ENCODE measurements at regions not wholly inside any gene's neighbourhood (a gene's known extent, or its start where the extent isn't known, plus 50 kb on each side); places are given as distances from the start of the nearest gene placed in this dataset.

- no peak for DNase-seq
These were observed 302.4 kb upstream of the ZNF462 start for GRCh38 chr9:106560540-106560939.

GRCh38 chr9:106575823-106576222, 287.1 kb upstream of the ZNF462 start:
- DNase-seq, result no peak

DNA sequence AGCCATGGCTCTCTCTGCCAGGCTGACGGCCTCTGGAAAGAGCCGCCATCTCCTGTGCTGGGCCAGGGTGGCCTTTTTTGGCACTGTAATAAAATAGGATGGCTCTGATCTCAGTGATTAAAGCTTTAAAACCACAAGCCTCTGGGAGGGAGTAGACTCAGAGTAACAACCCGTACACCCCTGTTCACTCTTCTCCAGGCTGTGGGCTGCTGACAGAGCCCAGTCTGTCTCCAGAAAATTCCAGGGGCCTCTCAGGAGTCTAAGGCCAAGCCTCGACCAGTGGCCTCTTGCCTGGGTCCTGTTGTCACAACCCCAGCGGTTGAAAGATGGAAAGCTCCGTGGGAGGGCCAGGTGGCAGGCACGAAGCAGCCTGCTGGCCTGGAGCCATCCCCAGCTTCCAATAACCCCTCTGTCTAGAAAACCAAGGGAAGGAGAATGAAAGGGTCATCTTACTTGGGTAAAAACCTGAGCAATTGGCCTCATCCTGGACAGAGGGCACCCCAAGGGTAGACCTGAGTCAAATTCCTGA, 286.7 kb upstream of the ZNF462 start:
- DNase-seq, result no peak

DNA sequence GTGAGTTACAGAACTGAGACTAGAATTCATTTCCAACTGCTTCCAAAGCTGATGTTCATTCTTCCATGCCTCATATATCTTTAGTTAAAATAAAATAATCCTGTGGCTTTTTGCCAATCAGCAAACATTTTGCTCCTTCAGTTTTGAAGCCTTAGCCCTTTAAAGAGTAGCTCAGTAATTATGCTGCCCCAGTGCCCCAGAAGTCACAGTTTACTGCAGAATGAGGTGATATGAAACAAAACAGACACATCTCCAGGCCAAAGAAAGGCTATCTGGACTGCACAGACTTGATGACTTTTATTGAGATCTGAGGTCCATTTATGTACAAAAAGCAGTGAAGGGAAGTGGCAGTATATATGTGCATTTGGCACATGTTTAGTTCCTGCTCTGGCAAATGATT, 285.8 kb upstream of the ZNF462 start:
- no peak for DNase-seq

DNA sequence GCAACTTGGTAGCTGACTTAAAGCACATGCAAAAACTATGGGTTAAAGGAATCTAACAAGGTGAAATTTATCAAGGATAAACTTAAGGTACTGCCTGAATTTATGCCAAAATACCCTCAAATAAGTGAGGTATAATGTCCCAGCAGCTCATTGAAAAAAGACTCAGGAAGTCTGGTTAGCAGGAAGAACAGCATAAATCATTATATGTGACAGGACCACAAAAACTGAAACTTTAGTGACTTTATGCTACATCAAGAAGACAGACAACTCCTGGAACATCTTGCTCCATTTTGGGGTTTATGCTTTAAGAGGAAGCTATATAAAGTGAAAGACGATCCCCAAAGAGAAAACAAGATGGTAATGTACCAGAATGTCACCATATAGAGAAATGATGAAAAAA, 282.4 kb upstream of the ZNF462 start:
- DNase-seq, result no peak

DNA sequence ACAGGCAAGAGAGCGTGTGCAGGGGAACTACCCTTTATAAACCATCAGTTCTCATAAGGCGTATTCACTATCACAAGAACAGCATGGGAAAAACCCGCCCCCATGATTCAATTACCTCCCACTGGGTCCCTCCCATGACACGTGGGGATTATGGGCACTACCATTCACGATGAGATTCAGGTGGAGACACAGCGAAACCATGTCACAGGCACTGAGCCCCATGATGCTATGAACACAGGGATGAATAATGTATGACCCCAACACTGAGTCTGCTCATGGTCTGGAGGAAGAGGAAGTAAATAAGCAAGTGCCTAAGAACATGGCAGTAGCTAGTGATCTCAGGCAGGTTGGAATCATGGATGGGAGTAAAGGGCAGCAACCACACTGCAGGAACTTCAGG, 281.0 kb upstream of the ZNF462 start:
- no peak for DNase-seq

- DNase-seq, result no peak
These were observed 279.2 kb upstream of the ZNF462 start for GRCh38 chr9:106583751-106584150.

DNA sequence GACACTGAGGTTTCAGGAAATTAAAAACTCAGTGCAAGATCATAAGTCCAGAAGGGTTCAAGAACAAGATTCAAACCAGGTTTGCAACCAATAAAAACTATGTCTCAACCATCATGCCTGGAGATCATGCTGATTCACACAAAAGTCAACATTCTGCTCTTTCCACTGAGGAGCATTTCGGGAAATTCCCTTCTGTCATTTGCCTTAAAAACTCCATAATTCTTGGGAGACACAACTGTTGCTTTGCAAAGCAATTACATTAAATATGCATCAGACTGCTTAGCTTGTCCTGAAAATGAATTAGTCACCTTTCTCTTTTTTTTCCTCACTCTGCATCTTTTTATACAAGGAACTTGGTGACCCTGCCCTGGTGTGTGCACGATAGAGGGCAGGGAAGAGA, 275.9 kb upstream of the ZNF462 start:
- DNase-seq, result no peak

- DNase-seq, result no peak
These were observed 274.3 kb upstream of the ZNF462 start for GRCh38 chr9:106588626-106589025.

DNA sequence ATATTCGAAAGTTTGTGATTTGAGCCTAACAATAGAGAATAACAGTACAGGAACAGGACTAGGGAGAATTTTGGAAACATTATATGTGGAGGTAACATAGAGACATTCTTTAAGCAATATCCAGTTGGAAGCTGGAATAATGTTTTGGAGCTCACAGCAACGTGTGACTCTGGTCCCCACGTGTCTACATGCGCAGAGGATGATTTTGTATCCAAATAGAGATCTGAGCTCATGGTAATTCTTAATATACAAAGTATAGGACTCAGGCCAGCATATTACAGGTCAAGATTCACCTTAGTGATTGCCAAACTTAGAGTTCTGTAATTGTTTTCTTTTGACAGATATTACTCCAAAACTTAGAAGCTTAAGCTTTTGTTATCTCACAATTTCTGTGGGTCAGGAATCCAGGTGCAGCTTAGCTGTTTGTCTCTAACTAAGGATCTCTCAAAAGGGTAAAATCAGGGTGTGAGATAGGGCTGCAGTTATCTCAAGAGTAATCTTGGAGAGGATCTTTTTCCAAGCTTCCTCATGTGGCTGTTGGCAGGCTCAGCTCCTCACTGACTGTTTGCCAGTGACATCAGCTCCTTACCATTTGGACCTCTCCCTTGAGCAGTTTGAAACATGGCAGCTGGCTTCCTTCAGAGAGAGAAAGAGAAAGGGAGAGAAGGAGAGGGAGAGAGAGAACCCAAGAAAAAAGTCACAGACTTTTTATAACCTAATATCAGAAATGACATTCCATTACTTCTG, 272.0 kb upstream of the ZNF462 start:
- no peak for DNase-seq

DNA sequence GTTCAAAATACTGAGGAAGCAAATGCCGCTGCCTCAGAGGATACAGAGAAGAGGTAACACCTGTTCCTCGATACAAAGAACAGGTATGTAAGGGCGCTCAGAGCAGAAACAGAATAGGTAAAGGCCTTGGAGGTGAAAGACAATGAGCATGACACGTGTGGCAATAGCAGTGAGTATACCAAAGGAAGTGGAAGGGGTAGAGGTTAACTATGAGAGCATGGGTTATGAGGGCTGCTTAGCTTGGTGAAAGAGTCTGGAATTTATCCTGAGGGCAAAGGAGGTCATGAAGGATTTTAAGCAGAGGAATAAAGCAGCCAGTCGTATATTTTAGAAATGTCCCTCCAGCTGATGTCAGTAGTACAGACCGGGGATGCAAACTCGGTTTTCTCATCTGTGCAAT, 269.8 kb upstream of the ZNF462 start:
- no peak for DNase-seq

DNA sequence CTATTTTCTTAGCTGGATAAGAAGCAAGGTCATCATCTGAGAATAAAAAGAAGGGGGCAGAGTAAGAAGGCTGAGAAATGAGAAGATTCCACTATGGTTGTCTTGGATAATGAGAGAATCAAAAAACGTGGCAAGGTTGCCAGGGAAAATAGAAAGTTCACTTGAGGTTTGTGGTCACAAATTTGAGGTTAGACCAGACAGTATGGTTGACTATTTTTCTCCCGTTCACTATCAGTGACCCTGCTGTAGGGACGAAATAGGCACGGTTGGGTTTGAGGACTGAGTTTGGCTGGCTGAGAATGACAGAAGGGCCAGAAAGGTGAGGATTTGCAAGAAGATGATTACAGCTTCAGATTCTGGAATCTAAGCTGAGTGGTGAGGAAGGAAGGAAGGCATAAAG, 266.0 kb upstream of the ZNF462 start:
- DNase-seq, result no peak

GRCh38 chr9:106600955-106601560, 261.9 kb upstream of the ZNF462 start:
- no peak for DNase-seq

- no peak for DNase-seq
These were observed 260.6 kb upstream of the ZNF462 start for GRCh38 chr9:106602344-106602743.

DNA sequence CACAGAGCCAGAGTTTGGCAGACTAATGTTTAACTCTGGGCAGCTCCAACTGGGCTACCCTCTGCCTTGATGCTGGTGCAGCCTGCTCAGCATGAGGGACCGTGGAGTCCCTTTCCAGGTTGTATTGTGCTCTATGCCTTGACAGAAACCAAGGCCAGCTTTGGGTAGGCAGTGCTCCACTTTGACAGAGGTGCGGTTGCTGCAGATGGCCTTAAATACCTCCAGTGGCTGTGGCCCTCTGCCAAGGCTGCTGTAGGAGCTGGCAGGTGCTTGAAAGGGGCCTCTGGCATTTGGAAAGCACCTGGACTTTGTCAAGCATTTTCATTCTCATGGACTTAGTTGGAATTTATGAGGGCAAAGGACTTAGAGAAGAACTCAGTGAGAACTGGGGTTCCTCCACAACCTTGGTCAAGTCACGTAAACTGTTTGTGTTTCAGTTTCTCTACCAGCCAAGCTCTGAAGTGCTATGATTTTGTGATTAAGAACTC, 249.7 kb upstream of the ZNF462 start:
- DNase-seq, result no peak

GRCh38 chr9:106615118-106615889, 247.7 kb upstream of the ZNF462 start:
- no peak for DNase-seq

DNA sequence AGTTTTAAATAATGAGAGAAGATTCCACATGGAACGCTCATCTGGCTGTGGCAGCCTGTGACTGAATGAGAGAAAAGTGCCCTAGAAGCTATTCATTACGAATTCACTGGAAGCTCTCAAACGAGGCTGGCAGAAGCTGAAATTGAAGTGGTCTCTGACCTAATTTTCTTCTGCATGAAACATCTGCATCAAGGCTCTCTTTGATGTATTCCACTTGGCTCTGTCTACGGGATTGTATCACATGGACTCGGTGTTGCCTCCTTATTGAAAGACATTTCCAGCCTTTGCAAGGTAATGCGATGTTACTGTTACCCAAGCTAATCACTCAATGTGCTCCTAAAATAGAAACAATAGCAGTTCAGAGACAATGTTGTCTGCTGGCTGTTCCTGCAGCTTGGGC, 246.9 kb upstream of the ZNF462 start:
- DNase-seq, result no peak

GRCh38 chr9:106616851-106617345, 246.1 kb upstream of the ZNF462 start:
- no peak for DNase-seq

DNA sequence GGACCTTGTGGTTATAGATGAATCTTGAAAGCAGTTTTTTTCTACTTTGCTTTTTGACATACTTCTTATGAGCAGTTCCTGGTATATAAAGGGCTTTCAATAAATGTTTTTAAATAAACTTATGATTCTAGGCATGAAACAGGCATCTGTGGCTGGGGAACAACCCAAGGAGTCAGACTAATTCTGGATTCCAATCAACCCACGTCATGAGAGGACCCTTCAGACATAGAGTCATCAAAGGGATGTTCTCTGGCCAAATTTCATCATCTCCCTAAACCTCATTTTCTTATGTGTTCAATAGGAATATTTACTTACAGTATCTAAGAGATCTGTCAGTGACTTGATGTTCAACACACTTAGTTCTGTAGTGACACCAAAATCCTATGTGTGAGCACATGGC, 243.8 kb upstream of the ZNF462 start:
- DNase-seq, result no peak

DNA sequence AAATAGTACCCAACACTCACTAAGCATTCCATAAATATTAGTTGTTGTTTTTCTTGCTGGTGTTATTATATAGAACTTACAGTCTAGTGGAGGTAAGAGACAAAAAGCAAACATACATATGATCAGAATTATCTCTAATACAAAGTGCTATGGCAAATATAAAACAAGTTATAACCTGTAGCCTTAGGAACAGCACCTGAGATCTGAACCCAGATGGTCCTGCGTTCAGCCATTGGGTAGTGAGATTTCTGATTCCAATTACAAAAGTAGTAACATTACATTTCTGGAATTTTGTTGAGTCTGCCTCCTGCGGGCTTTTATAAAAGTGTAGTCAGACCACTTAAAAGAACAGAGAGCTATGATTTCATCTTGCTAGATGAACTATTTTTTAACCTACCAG, 242.9 kb upstream of the ZNF462 start:
- no peak for DNase-seq

GRCh38 chr9:106620866-106621265, 242.1 kb upstream of the ZNF462 start:
- no peak for DNase-seq

DNA sequence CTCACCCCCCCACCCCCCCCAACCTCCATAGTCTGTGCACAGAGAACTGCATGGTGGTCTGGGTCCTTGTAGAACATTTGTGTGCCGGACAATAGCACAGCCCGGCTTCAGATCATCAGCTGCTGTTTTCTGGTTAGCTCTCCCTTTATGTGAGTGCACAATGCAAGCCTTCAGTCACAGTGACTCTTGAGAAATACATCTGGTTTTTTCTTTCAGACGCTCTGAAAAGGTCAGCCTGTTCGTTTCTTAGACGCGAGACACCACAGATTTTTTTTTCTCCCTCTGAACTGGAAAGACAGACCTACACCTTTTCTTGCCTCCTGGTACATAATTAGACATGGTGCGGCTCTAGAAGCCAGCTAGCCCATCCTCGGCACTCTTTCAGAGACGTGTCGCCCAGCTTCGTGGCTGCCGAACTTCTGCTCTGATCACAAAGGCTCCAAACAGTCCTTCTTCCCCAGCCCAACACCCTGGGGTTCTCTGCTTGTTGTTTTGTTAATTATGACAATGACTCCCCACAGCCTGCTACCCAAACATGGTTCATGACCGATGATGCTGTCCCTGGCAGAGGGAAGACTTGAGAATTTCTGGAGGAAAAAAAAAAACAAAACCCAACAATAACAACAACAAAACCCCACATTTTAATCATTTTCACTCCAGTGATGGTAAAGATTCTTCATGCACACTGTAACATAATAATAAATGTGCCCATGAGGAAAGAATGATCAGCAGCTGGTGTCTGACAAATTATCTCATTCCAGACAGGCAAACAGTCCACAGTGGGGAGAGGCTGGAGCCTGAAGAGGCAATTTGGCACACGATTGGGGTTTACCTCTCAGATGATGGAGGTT, 241.4 kb upstream of the ZNF462 start:
- no peak for DNase-seq

DNA sequence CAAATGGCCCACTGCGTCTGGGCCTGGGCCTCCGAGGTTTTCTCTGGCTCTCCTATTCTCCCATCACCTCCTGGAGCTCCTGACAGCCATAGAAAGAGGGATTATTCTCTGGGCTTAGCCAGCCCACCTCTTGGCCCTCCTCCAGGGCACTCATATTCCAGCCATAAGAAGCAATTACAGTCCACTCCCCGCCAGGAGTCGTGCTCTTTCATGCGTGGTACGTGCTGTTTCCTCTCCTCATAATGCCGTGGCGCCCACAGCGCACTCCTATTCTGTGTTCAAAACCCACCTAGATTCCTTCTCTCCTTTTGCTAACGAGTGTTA, 240.8 kb upstream of the ZNF462 start:
- DNase-seq, result no peak

Measured in stimulated activated CD4-positive, alpha-beta T cell treated with anti-CD3 and anti-CD28 coated beads, Interleukin-12 subunit alpha, Interleukin-12 subunit beta, amount 100 ng/mL, for 4 hours (primary cell).